Testis (tissue), 2 donors: ENCODE measurements at regions not wholly inside any gene's neighbourhood (a gene's known extent, or its start where the extent isn't known, plus 50 kb on each side); places are given as distances from the start of the nearest gene placed in this dataset.

Experiments
- DNase-seq: peaks from one replicate; pipeline ENCODE4 v3.0.0-alpha.2; 2019
- H3K27ac ChIP-seq, 2 donors: fragments of 200-600 bp; sonication (generic); one replicate each; pipeline ENCODE4 v1.5.1; 2019
- H3K27me3 ChIP-seq: fragments of 200-600 bp; sonication (generic); one replicate; pipeline ENCODE4 v1.5.1; 2019
- H3K36me3 ChIP-seq: fragments of 200-600 bp; sonication (generic); one replicate; pipeline ENCODE4 v1.5.1; 2017; ENCODE audit warnings: low read depth; ENCODE audit errors: missing control alignments
- H3K4me1 ChIP-seq: fragments of 200-600 bp; sonication (generic); one replicate; pipeline ENCODE4 v1.5.1; 2019
- H3K4me3 ChIP-seq, 2 donors: fragments of 200-600 bp; sonication (generic); one replicate each; pipeline ENCODE4 v1.5.1; 2017 to 2019
- H3K9me3 ChIP-seq: fragments of 200-600 bp; sonication (generic); one replicate; pipeline ENCODE4 v1.5.1; 2017
- CTCF ChIP-seq, 3 experiments: fragments of 450-650 bp in 2 of 3; fragments of 200-600 bp in 1 of 3; sonication (generic) in 1 of 3; IDR thresholded peaks; one replicate each; pipeline ENCODE4 v1.5.1; 2016 to 2019; ENCODE audit warnings: antibody characterized with exemption in 3 of 3, mild to moderate bottlenecking in 2 of 3, moderate library complexity in 1 of 3
- POLR2A ChIP-seq: fragments of 450-650 bp; IDR thresholded peaks from one replicate; pipeline ENCODE4 v1.6.1; 2017; ENCODE audit warnings: antibody characterized with exemption, mild to moderate bottlenecking, moderate library complexity
- WGBS, 2 donors: methylation state at CpG; one replicate each; pipeline ENCODE4 v1.1.5; 2018; 5-methylcytosine and 5-hydroxymethylcytosine counted together
- intact Hi-C: fragments of 100-400 bp; cut with DNase I; formaldehyde crosslinking; loops from one replicate; pipeline ENCODE4 v1.15.1; 2023; ENCODE audit warnings: low total_unique reads

DNA sequence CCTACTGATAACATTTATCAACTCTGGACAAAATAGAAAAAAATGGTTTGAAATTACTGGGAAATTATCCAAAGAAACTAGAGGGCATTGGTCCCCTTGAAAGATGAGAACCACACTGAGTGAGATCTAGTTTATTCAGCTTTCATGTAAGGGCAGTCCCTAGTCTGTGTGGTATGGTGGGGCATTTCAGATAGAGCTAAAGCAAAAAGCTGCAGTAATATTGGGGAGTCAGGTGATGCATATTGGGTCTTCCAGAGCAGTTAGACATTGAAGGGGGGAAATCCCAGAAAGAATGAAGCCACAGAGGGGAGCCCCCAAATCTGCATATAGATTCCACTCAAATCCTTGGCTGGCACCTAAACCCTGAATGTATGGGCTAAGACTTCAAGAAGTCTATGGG lies 347.7 kb upstream of the POU3F1 start:
- no peak for DNase-seq
- H3K27me3 ChIP-seq: no peaks in the 10 kb centered on the region
- no peaks in the 10 kb centered on the region for H3K36me3 ChIP-seq
- intact Hi-C loops: no loop called here
- no peak overlapping the region for H3K4me3 ChIP-seq
- H3K4me1 ChIP-seq: no peaks in the 10 kb centered on the region
- no peaks in the 10 kb centered on the region for H3K9me3 ChIP-seq
- TF ChIP-seq CTCF (IDR thresholded peaks at IDR 0.05): no peak
- TF ChIP-seq POLR2A: no peak
- no peak overlapping the region for H3K27ac ChIP-seq

GRCh38 chr1:38392861-38393260 lies 346.3 kb upstream of the POU3F1 start:
- Histone ChIP-seq H3K27me3 (no peaks in the 10 kb centered on the region), H3K4me3 (no peak overlapping the region), H3K27ac (no peak overlapping the region), H3K36me3 (no peaks in the 10 kb centered on the region), H3K9me3 (no peaks in the 10 kb centered on the region), H3K4me1 (no peaks in the 10 kb centered on the region)
- no peak for DNase-seq
- intact Hi-C loops: no loop called here
- TF ChIP-seq POLR2A: no peak
- TF ChIP-seq CTCF (IDR thresholded peaks at IDR 0.05): no peak
- WGBS, 2 donors: 52 to 75% methylated on average over 2 of the region's 2 CpGs

GRCh38 chr1:38381256-38381655 lies 334.7 kb upstream of the POU3F1 start:
- intact Hi-C loops: no loop called here
- DNase-seq: no peak
- Histone ChIP-seq H3K36me3 (no peaks in the 10 kb centered on the region), H3K27me3 (no peaks in the 10 kb centered on the region), H3K4me1 (no peaks in the 10 kb centered on the region), H3K4me3 (no peak overlapping the region), H3K9me3 (no peaks in the 10 kb centered on the region), H3K27ac (no peak overlapping the region)
- 64 to 65% methylated on average over 8 of the region's 8 CpGs for WGBS, 2 donors
- TF ChIP-seq CTCF (IDR thresholded peaks at IDR 0.05) (no peak), POLR2A (no peak)

- intact Hi-C loops: no loop called here
- Histone ChIP-seq H3K4me1 (no peaks in the 10 kb centered on the region), H3K36me3 (no peaks in the 10 kb centered on the region), H3K27ac (no peak overlapping the region), H3K4me3 (no peak overlapping the region), H3K27me3 (no peaks in the 10 kb centered on the region), H3K9me3 (no peaks in the 10 kb centered on the region)
- TF ChIP-seq POLR2A (no peak), CTCF (IDR thresholded peaks at IDR 0.05) (no peak)
- 74 to 79% methylated on average over 2 of the region's 2 CpGs for whole genome bisulfite sequencing, 2 donors
- DNase-seq: no peak
Observed at GRCh38 chr1:38376577-38376976, 330.0 kb upstream of the POU3F1 start.

DNA sequence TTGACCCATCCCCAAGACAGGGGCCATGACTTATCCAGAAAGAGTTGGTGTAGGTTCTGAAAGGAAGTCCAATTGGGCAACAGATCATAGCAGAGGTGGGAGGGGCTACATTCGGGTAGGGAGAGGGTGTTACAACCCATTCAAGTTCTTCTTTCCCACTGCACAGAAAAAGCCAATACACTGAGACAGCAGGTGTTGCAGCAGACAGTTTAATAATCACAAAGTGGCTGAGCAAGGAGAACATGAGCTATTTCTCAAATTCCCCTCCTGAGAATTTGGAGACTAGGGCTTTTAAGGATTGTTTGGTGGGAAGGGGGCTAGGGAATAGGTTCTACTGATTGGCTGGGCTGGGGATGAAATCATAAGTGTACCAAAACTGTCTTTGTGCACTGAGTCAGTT lies 328.4 kb upstream of the POU3F1 start:
- Histone ChIP-seq H3K36me3 (no peaks in the 10 kb centered on the region), H3K4me1 (no peaks in the 10 kb centered on the region), H3K4me3 (no peak overlapping the region), H3K27me3 (no peaks in the 10 kb centered on the region), H3K9me3 (no peaks in the 10 kb centered on the region), H3K27ac (no peak overlapping the region)
- intact Hi-C loops: no loop called here
- 71 to 82% methylated on average over 1 of the region's 1 CpG for WGBS, 2 donors
- TF ChIP-seq CTCF (IDR thresholded peaks at IDR 0.05): no peak
- TF ChIP-seq POLR2A: no peak
- DNase-seq: no peak
